ENCODE measurements at regions not wholly inside any gene's neighbourhood (a gene's known extent, or its start where the extent isn't known, plus 50 kb on each side); places are given as distances from the start of the nearest gene placed in this dataset.

DNA sequence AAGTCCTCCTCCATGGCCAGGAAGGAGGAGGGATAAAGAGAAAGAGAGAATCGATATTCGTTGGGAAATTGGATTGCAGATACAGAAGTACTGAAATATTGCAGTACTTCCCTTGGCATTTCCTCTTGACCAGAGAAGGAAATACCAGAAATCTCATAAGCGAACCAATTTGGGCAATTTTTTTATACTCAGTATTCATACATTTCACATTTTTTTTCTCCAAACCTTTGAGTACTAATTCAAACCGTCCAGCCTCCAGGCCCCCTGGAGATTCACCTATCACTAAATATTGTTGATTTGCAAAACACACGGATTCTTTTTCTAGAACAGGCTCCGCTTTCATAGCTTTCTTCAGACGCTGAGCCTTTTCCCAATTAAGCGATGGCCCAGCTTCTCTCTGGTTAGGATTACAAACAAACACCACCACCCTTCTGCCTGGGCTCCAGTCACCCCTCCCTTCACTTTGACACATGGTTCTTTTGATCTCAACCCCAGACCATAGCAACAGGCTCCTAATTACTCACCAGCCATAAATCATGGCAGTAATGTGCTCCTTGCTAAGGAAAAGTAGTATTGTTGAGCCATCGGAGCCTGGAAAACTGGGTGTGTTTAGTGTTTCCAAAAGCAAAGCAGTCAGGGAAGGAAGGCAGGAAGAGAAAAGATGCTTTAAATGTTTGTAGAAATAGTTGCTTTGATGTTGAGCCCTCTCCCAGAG is 138.4 kb upstream of the CCDC68 start:
- TF ChIP-seq REST (IDR thresholded peaks at IDR 0.05; ENCODE audit: insufficient replicate concordance, low read depth) (no peak), POLR2AphosphoS5 (IDR thresholded peaks at IDR 0.05; ENCODE audit: low read depth) (no peak), GABPA (IDR thresholded peaks at IDR 0.05; ENCODE audit: low read depth) (no peak), SPI1 (IDR thresholded peaks at IDR 0.05; ENCODE audit: borderline replicate concordance, low read depth) (no peak), CTCF (IDR thresholded peaks at IDR 0.05; ENCODE audit: insufficient read depth, low read length) (no peak)
- no peak overlapping the region for H3K4me3 ChIP-seq (replicated peaks; ENCODE audit: insufficient read depth, low read length)
- DNase-seq (ENCODE audit: low read depth in 1 of 2, low spot score in 1 of 2): no peak
- H3K27me3 ChIP-seq (ENCODE audit: insufficient read depth, poor library complexity, severe bottlenecking): no peaks in the 10 kb centered on the region
- H3K27ac ChIP-seq (replicated peaks): no peak overlapping the region

DNA sequence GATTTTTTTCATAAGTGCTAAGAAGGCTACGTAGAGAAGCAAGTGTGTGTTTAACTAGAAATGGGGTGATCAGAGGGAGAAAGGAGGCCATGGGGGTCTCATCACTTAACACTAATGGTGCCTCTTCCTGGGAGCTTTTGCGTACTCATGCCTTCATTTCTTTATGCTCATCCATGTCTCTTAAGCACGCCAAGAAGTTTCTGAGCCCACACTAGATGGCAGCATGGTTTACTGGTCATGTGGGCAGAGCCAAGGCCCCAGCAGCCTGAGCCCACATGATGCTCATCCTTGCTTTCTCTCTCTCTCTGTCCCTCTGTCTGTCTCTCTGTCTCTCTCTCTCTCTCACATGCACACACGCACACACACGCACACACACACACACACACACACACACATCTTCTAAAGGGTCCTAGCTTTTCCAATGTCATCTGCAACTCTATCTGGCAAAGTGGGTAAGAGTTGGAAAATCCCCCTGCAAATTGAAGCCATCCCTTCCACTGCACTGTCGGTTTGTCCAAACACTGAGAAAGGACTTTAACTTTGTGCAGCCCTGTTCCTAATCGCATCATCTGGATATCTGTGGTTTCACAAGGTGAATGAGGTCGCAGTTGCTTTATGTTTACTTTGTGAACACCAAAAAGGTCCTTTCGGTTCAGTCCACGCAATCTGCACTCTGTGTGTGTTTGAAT is 137.1 kb upstream of the CCDC68 start:
- H3K27me3 ChIP-seq (ENCODE audit: insufficient read depth, poor library complexity, severe bottlenecking): no peaks in the 10 kb centered on the region
- peak in 1 of 2 experiments; percentile 21 for DNase-seq (ENCODE audit: low read depth in 1 of 2, low spot score in 1 of 2)
- H3K4me3 ChIP-seq (replicated peaks; ENCODE audit: insufficient read depth, low read length): no peak overlapping the region
- TF ChIP-seq CTCF (IDR thresholded peaks at IDR 0.05; ENCODE audit: insufficient read depth, low read length) (peak; percentile 6), SPI1 (IDR thresholded peaks at IDR 0.05; ENCODE audit: borderline replicate concordance, low read depth) (no peak), GABPA (IDR thresholded peaks at IDR 0.05; ENCODE audit: low read depth) (no peak), REST (IDR thresholded peaks at IDR 0.05; ENCODE audit: insufficient replicate concordance, low read depth) (no peak)
- no peak overlapping the region for H3K27ac ChIP-seq (replicated peaks)

DNA sequence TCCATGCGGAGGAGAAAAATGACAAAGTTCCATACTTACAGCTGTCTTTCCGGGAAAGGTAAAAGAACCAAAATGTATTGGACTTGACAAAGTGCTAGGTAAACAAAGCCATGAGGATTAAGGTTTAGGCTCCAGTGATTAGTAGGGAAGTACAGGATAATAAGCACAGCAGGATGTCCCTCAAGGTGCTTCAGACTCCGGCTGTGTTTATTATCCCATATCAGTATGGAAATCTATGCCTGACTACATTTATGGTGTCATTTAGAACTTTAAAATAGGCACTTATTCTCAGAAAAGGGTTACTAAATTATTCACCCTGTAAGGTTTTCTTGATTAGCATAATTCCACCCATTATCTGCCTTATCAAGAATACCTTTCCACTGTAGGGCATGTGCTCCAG is 136.3 kb upstream of the CCDC68 start:
- DNase-seq (ENCODE audit: low read depth in 1 of 2, low spot score in 1 of 2): no peak
- Histone ChIP-seq H3K27ac (replicated peaks) (no peak overlapping the region), H3K27me3 (ENCODE audit: insufficient read depth, poor library complexity, severe bottlenecking) (no peaks in the 10 kb centered on the region), H3K4me3 (replicated peaks; ENCODE audit: insufficient read depth, low read length) (no peak overlapping the region)
- no peak for TF ChIP-seq REST (IDR thresholded peaks at IDR 0.05; ENCODE audit: insufficient replicate concordance, low read depth)
- TF ChIP-seq GABPA (IDR thresholded peaks at IDR 0.05; ENCODE audit: low read depth): no peak
- no peak for TF ChIP-seq POLR2AphosphoS5 (IDR thresholded peaks at IDR 0.05; ENCODE audit: low read depth)
- TF ChIP-seq SPI1 (IDR thresholded peaks at IDR 0.05; ENCODE audit: borderline replicate concordance, low read depth): no peak
- no peak for TF ChIP-seq CTCF (IDR thresholded peaks at IDR 0.05; ENCODE audit: insufficient read depth, low read length)
